ENCODE measurements at regions not wholly inside any gene's neighbourhood (a gene's known extent, or its start where the extent isn't known, plus 50 kb on each side); places are given as distances from the start of the nearest gene placed in this dataset.

- TF ChIP-seq, protein P1, sequence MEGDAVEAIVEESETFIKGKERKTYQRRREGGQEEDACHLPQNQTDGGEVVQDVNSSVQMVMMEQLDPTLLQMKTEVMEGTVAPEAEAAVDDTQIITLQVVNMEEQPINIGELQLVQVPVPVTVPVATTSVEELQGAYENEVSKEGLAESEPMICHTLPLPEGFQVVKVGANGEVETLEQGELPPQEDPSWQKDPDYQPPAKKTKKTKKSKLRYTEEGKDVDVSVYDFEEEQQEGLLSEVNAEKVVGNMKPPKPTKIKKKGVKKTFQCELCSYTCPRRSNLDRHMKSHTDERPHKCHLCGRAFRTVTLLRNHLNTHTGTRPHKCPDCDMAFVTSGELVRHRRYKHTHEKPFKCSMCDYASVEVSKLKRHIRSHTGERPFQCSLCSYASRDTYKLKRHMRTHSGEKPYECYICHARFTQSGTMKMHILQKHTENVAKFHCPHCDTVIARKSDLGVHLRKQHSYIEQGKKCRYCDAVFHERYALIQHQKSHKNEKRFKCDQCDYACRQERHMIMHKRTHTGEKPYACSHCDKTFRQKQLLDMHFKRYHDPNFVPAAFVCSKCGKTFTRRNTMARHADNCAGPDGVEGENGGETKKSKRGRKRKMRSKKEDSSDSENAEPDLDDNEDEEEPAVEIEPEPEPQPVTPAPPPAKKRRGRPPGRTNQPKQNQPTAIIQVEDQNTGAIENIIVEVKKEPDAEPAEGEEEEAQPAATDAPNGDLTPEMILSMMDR (conservative IDR thresholded peaks at IDR 0.05): no peak
- no peak for TF ChIP-seq ZFX (IDR thresholded peaks at IDR 0.05)
Observed at GRCh38 chr1:238998577-238998976, 387.8 kb upstream of the CHRM3 start.
